ENCODE measurements at regions not wholly inside any gene's neighbourhood (a gene's known extent, or its start where the extent isn't known, plus 50 kb on each side); places are given as distances from the start of the nearest gene placed in this dataset.
"Not testable (repeated sequence)": the region's sequence is repeated elsewhere in the genome, so short reads cannot be mapped to it uniquely, and the experiment has no call there.

- no peaks in the 10 kb centered on the region for H3K9me3 ChIP-seq
- no peak for ATAC-seq (ENCODE audit: insufficient number of reproducible peaks, low FRiP score, low read depth)
- no peaks in the 10 kb centered on the region for H3K36me3 ChIP-seq
- no peaks in the 10 kb centered on the region for H3K27me3 ChIP-seq (replicated peaks; ENCODE audit: insufficient read depth)
- DNase-seq (ENCODE audit: low spot score): no peak
- TF ChIP-seq, protein P1, sequence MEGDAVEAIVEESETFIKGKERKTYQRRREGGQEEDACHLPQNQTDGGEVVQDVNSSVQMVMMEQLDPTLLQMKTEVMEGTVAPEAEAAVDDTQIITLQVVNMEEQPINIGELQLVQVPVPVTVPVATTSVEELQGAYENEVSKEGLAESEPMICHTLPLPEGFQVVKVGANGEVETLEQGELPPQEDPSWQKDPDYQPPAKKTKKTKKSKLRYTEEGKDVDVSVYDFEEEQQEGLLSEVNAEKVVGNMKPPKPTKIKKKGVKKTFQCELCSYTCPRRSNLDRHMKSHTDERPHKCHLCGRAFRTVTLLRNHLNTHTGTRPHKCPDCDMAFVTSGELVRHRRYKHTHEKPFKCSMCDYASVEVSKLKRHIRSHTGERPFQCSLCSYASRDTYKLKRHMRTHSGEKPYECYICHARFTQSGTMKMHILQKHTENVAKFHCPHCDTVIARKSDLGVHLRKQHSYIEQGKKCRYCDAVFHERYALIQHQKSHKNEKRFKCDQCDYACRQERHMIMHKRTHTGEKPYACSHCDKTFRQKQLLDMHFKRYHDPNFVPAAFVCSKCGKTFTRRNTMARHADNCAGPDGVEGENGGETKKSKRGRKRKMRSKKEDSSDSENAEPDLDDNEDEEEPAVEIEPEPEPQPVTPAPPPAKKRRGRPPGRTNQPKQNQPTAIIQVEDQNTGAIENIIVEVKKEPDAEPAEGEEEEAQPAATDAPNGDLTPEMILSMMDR (IDR thresholded peaks at IDR 0.05): no peak
- peaks cover 0 to 5% of the 10 kb centered on the region in 2 donors for H3K4me1 ChIP-seq (ENCODE audit: control insufficient read depth in 1 of 2, low read depth in 2 of 2)
- no peak overlapping the region for H3K4me3 ChIP-seq
- H3K27ac ChIP-seq: no peak overlapping the region
These were observed 74.6 kb upstream of the TAB2 start for GRCh38 chr6:149242883-149243282.

GRCh38 chr6:149244105-149244504 lies 73.4 kb upstream of the TAB2 start:
- TF ChIP-seq, protein P1 (IDR thresholded peaks at IDR 0.05): no peak
- no peaks in the 10 kb centered on the region for H3K9me3 ChIP-seq
- no peaks in the 10 kb centered on the region for H3K27me3 ChIP-seq (replicated peaks; ENCODE audit: insufficient read depth)
- no peak for ATAC-seq (ENCODE audit: insufficient number of reproducible peaks, low FRiP score, low read depth)
- no peak overlapping the region for H3K4me3 ChIP-seq
- H3K4me1 ChIP-seq (ENCODE audit: control insufficient read depth in 1 of 2, low read depth in 2 of 2): peaks cover 0 to 5% of the 10 kb centered on the region in 2 donors
- no peak for DNase-seq (ENCODE audit: low spot score)
- H3K36me3 ChIP-seq: no peaks in the 10 kb centered on the region
- H3K27ac ChIP-seq: no peak overlapping the region

DNA sequence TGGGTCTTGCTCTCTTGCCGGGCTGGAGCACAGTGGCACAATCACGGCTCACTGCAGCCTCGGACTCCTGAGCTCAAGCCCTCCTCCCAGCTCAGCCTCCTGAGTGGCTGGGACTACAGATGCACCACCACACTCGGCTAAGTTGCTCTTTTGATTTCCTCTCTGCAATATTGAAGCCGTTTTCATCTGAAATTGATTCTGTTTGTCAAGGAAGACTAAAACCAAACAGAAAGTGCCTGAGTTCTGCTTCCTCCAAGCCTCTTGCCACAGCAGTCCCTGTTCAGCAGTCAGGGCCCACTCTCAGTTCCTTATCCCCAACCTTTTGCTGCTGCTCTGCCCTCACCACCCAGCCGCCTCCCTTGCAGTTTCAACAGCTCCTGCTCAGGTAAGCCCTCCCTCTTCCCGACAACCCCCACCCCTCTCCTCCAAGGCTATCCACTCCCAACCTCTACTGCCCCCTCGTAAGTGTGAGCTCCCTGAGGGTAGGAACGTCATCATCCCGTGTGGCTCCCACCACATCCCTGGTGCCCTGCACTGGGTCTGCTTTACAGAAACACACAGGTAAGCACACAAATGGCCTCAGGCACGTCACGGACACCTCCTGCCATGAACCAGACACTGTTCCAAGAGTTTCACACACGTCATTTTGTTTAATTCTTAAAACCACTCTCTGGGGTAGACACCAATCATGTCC lies 70.7 kb upstream of the TAB2 start:
- no peak overlapping the region for H3K27ac ChIP-seq
- no peak overlapping the region for H3K4me3 ChIP-seq
- DNase-seq (ENCODE audit: low spot score) (no peak), ATAC-seq (ENCODE audit: insufficient number of reproducible peaks, low FRiP score, low read depth) (no peak)
- peaks cover 0 to 5% of the 10 kb centered on the region in 2 donors for H3K4me1 ChIP-seq (ENCODE audit: control insufficient read depth in 1 of 2, low read depth in 2 of 2)
- H3K9me3 ChIP-seq: no peaks in the 10 kb centered on the region
- H3K27me3 ChIP-seq (replicated peaks; ENCODE audit: insufficient read depth): no peaks in the 10 kb centered on the region
- TF ChIP-seq, protein P1 (IDR thresholded peaks at IDR 0.05): no peak
- H3K36me3 ChIP-seq: no peaks in the 10 kb centered on the region

DNA sequence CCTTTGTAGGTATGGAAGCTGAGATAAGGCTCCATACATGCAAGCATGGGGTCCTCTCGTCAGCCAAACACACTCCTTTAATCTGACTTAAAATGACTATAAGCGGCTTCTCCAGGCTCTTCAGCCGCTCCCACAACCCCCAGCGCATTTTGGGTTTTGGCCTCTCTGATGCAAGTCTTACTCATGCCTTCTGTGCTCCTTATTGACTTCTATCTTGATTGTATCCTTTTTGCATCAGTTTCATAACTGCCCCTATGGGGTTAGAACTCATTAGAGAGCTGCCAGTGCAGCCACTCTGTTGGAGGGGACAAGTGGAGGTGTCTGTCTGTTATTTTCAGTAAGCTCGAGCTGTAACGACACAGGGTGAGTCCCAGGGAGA lies 70.1 kb upstream of the TAB2 start:
- Histone ChIP-seq H3K4me3 (no peak overlapping the region), H3K27ac (no peak overlapping the region), H3K27me3 (replicated peaks; ENCODE audit: insufficient read depth) (no peaks in the 10 kb centered on the region), H3K9me3 (no peaks in the 10 kb centered on the region), H3K4me1 (ENCODE audit: control insufficient read depth in 1 of 2, low read depth in 2 of 2) (peaks cover 0 to 5% of the 10 kb centered on the region in 2 donors), H3K36me3 (no peaks in the 10 kb centered on the region)
- no peak for ATAC-seq (ENCODE audit: insufficient number of reproducible peaks, low FRiP score, low read depth)
- TF ChIP-seq, protein P1 (IDR thresholded peaks at IDR 0.05): no peak
- DNase-seq (ENCODE audit: low spot score): no peak

DNA sequence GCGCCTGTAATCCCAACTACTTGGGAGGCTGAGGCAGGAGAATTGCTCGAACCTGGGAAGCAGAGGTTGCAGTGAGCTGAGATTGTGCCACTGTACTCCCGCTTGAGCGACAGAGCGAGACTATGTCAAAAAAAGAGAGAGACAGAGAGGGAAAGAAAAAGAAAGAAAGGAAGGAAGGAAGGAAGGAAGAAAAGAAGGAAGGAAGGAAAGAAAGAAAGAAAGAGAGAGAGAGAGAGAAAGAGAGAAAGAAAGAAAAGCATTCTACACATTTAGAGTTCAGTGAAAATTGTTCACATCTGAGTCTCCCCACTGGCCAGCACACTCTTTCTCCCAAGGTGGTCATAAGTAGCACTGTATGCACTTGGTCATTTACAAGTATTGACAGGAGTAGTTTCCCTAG lies 69.2 kb upstream of the TAB2 start:
- H3K9me3 ChIP-seq; H3K36me3 ChIP-seq; H3K4me1 ChIP-seq (ENCODE audit: control insufficient read depth in 1 of 2, low read depth in 2 of 2); H3K27ac ChIP-seq; ATAC-seq (ENCODE audit: insufficient number of reproducible peaks, low FRiP score, low read depth); H3K4me3 ChIP-seq; DNase-seq (ENCODE audit: low spot score); H3K27me3 ChIP-seq (replicated peaks; ENCODE audit: insufficient read depth): not testable (repeated sequence)

All from thoracic aorta (tissue), 2 donors.